ENCODE measurements at regions not wholly inside any gene's neighbourhood (a gene's known extent, or its start where the extent isn't known, plus 50 kb on each side); places are given as distances from the start of the nearest gene placed in this dataset.

GRCh38 chr5:143491646-143492045 lies 88.2 kb upstream of the NR3C1 start:
- TF ChIP-seq FLYWCH1 (CRISPR knock-in tag; IDR thresholded peaks at IDR 0.05) (no peak), JUNB (CRISPR knock-in tag; IDR thresholded peaks at IDR 0.05; ENCODE audit: borderline replicate concordance) (no peak), CTCF (CRISPR knock-in tag; IDR thresholded peaks at IDR 0.05) (no peak), ZSCAN20 (CRISPR knock-in tag; IDR thresholded peaks at IDR 0.05; ENCODE audit: borderline replicate concordance) (no peak), NFE2L1 (CRISPR knock-in tag; IDR thresholded peaks at IDR 0.05; ENCODE audit: borderline replicate concordance) (no peak), JUND (CRISPR knock-in tag; IDR thresholded peaks at IDR 0.05) (no peak), MEF2D (CRISPR knock-in tag; IDR thresholded peaks at IDR 0.05) (no peak), NR2F1 (CRISPR knock-in tag; IDR thresholded peaks at IDR 0.05) (no peak)

Measured in HepG2 (cell line).